ENCODE measurements at regions not wholly inside any gene's neighbourhood (a gene's known extent, or its start where the extent isn't known, plus 50 kb on each side); places are given as distances from the start of the nearest gene placed in this dataset.
"Not testable (repeated sequence)": the region's sequence is repeated elsewhere in the genome, so short reads cannot be mapped to it uniquely, and the experiment has no call there.

- Histone ChIP-seq H3K4me3 (ENCODE audit: low read depth in 1 of 2, low read length in 2 of 2) (no peak overlapping the region), H3K4me1 (ENCODE audit: control insufficient read depth in 2 of 2, insufficient read depth in 2 of 2, low read length in 1 of 2) (no peaks in the 10 kb centered on the region), H3K9me3 (ENCODE audit: control insufficient read depth in 2 of 2, insufficient read depth in 1 of 2, low read depth in 1 of 2, low read length in 1 of 2) (no peaks in the 10 kb centered on the region), H3K27ac (ENCODE audit: low read depth in 2 of 2, low read length in 1 of 2) (no peak overlapping the region), H3K36me3 (ENCODE audit: control insufficient read depth in 2 of 2, insufficient read depth in 2 of 2, low read length in 1 of 2) (no peaks in the 10 kb centered on the region), H3K27me3 (ENCODE audit: control insufficient read depth in 1 of 2, insufficient read depth in 2 of 2, low read length in 2 of 2) (no peaks in the 10 kb centered on the region)
- WGBS, 2 donors, result 47 to 60% methylated on average over 1 of the region's 1 CpG
Observed at GRCh38 chr6:74492587-74492986, 713.3 kb downstream of the COL12A1 start.

- Histone ChIP-seq H3K9me3 (ENCODE audit: control insufficient read depth in 2 of 2, insufficient read depth in 1 of 2, low read depth in 1 of 2, low read length in 1 of 2) (no peaks in the 10 kb centered on the region), H3K4me3 (ENCODE audit: low read depth in 1 of 2, low read length in 2 of 2) (no peak overlapping the region), H3K4me1 (ENCODE audit: control insufficient read depth in 2 of 2, insufficient read depth in 2 of 2, low read length in 1 of 2) (no peaks in the 10 kb centered on the region), H3K27ac (ENCODE audit: low read depth in 2 of 2, low read length in 1 of 2) (no peak overlapping the region), H3K36me3 (ENCODE audit: control insufficient read depth in 2 of 2, insufficient read depth in 2 of 2, low read length in 1 of 2) (no peaks in the 10 kb centered on the region), H3K27me3 (ENCODE audit: control insufficient read depth in 1 of 2, insufficient read depth in 2 of 2, low read length in 2 of 2) (no peaks in the 10 kb centered on the region)
- WGBS, 2 donors, result 44 to 61% methylated on average over 2 of the region's 2 CpGs
Observed at GRCh38 chr6:74491844-74492374, 713.9 kb downstream of the COL12A1 start.

GRCh38 chr6:74488726-74489125 is 717.1 kb downstream of the COL12A1 start:
- not testable (repeated sequence) for H3K27me3 ChIP-seq (ENCODE audit: control insufficient read depth in 1 of 2, insufficient read depth in 2 of 2, low read length in 2 of 2); H3K9me3 ChIP-seq (ENCODE audit: control insufficient read depth in 2 of 2, insufficient read depth in 1 of 2, low read depth in 1 of 2, low read length in 1 of 2); H3K27ac ChIP-seq (ENCODE audit: low read depth in 2 of 2, low read length in 1 of 2); H3K4me1 ChIP-seq (ENCODE audit: control insufficient read depth in 2 of 2, insufficient read depth in 2 of 2, low read length in 1 of 2); H3K4me3 ChIP-seq (ENCODE audit: low read depth in 1 of 2, low read length in 2 of 2); H3K36me3 ChIP-seq (ENCODE audit: control insufficient read depth in 2 of 2, insufficient read depth in 2 of 2, low read length in 1 of 2)
- 95% methylated on average over 8 to 13 of the region's 13 CpGs for WGBS, 2 donors

- no peak overlapping the region for H3K27ac ChIP-seq (ENCODE audit: low read depth in 2 of 2, low read length in 1 of 2)
- 73 to 85% methylated on average over 1 of the region's 1 CpG for WGBS, 2 donors
- H3K4me3 ChIP-seq (ENCODE audit: low read depth in 1 of 2, low read length in 2 of 2), result no peak overlapping the region
- no peaks in the 10 kb centered on the region for H3K36me3 ChIP-seq (ENCODE audit: control insufficient read depth in 2 of 2, insufficient read depth in 2 of 2, low read length in 1 of 2)
- no peaks in the 10 kb centered on the region for H3K27me3 ChIP-seq (ENCODE audit: control insufficient read depth in 1 of 2, insufficient read depth in 2 of 2, low read length in 2 of 2)
- H3K4me1 ChIP-seq (ENCODE audit: control insufficient read depth in 2 of 2, insufficient read depth in 2 of 2, low read length in 1 of 2), result no peaks in the 10 kb centered on the region
- peaks cover 0 to 4% of the 10 kb centered on the region in 2 donors for H3K9me3 ChIP-seq (ENCODE audit: control insufficient read depth in 2 of 2, insufficient read depth in 1 of 2, low read depth in 1 of 2, low read length in 1 of 2)
Observed at GRCh38 chr6:74482180-74482579, 723.7 kb downstream of the COL12A1 start.

GRCh38 chr6:74480561-74480960 is 725.3 kb downstream of the COL12A1 start:
- Histone ChIP-seq H3K36me3 (ENCODE audit: control insufficient read depth in 2 of 2, insufficient read depth in 2 of 2, low read length in 1 of 2) (no peaks in the 10 kb centered on the region), H3K27me3 (ENCODE audit: control insufficient read depth in 1 of 2, insufficient read depth in 2 of 2, low read length in 2 of 2) (no peaks in the 10 kb centered on the region)
- 79% methylated on average over 2 of the region's 2 CpGs for WGBS, 2 donors

GRCh38 chr6:74479960-74480359 is 725.9 kb downstream of the COL12A1 start:
- no peaks in the 10 kb centered on the region for H3K36me3 ChIP-seq (ENCODE audit: control insufficient read depth in 2 of 2, insufficient read depth in 2 of 2, low read length in 1 of 2)
- WGBS, 2 donors, result 83 to 89% methylated on average over 8 of the region's 8 CpGs
- peaks cover 0 to 4% of the 10 kb centered on the region in 2 donors for H3K9me3 ChIP-seq (ENCODE audit: control insufficient read depth in 2 of 2, insufficient read depth in 1 of 2, low read depth in 1 of 2, low read length in 1 of 2)
- no peaks in the 10 kb centered on the region for H3K27me3 ChIP-seq (ENCODE audit: control insufficient read depth in 1 of 2, insufficient read depth in 2 of 2, low read length in 2 of 2)
- H3K27ac ChIP-seq (ENCODE audit: low read depth in 2 of 2, low read length in 1 of 2), result no peak overlapping the region
- H3K4me3 ChIP-seq (ENCODE audit: low read depth in 1 of 2, low read length in 2 of 2), result no peak overlapping the region
- no peaks in the 10 kb centered on the region for H3K4me1 ChIP-seq (ENCODE audit: control insufficient read depth in 2 of 2, insufficient read depth in 2 of 2, low read length in 1 of 2)

More at GRCh38 chr6:74480561-74480960, 725.3 kb downstream of the COL12A1 start:
- H3K27ac ChIP-seq (ENCODE audit: low read depth in 2 of 2, low read length in 1 of 2), result no peak overlapping the region
- H3K4me3 ChIP-seq (ENCODE audit: low read depth in 1 of 2, low read length in 2 of 2), result no peak overlapping the region
- H3K9me3 ChIP-seq (ENCODE audit: control insufficient read depth in 2 of 2, insufficient read depth in 1 of 2, low read depth in 1 of 2, low read length in 1 of 2), result peaks cover 0 to 4% of the 10 kb centered on the region in 2 donors
- no peaks in the 10 kb centered on the region for H3K4me1 ChIP-seq (ENCODE audit: control insufficient read depth in 2 of 2, insufficient read depth in 2 of 2, low read length in 1 of 2)

GRCh38 chr6:74479420-74479819 is 726.4 kb downstream of the COL12A1 start:
- Histone ChIP-seq H3K36me3 (ENCODE audit: control insufficient read depth in 2 of 2, insufficient read depth in 2 of 2, low read length in 1 of 2) (no peaks in the 10 kb centered on the region), H3K4me1 (ENCODE audit: control insufficient read depth in 2 of 2, insufficient read depth in 2 of 2, low read length in 1 of 2) (no peaks in the 10 kb centered on the region), H3K9me3 (ENCODE audit: control insufficient read depth in 2 of 2, insufficient read depth in 1 of 2, low read depth in 1 of 2, low read length in 1 of 2) (peaks cover 0 to 4% of the 10 kb centered on the region in 2 donors), H3K4me3 (ENCODE audit: low read depth in 1 of 2, low read length in 2 of 2) (no peak overlapping the region), H3K27me3 (ENCODE audit: control insufficient read depth in 1 of 2, insufficient read depth in 2 of 2, low read length in 2 of 2) (no peaks in the 10 kb centered on the region), H3K27ac (ENCODE audit: low read depth in 2 of 2, low read length in 1 of 2) (no peak overlapping the region)
- 80 to 86% methylated on average over 4 of the region's 4 CpGs for WGBS, 2 donors

GRCh38 chr6:74474046-74474445 is 731.8 kb downstream of the COL12A1 start:
- not testable (repeated sequence) for H3K4me1 ChIP-seq (ENCODE audit: control insufficient read depth in 2 of 2, insufficient read depth in 2 of 2, low read length in 1 of 2); H3K4me3 ChIP-seq (ENCODE audit: low read depth in 1 of 2, low read length in 2 of 2); H3K36me3 ChIP-seq (ENCODE audit: control insufficient read depth in 2 of 2, insufficient read depth in 2 of 2, low read length in 1 of 2); H3K27me3 ChIP-seq (ENCODE audit: control insufficient read depth in 1 of 2, insufficient read depth in 2 of 2, low read length in 2 of 2); H3K9me3 ChIP-seq (ENCODE audit: control insufficient read depth in 2 of 2, insufficient read depth in 1 of 2, low read depth in 1 of 2, low read length in 1 of 2)
- WGBS, 2 donors, result 70 to 81% methylated on average over 10 of the region's 10 CpGs
- H3K27ac ChIP-seq (ENCODE audit: low read depth in 2 of 2, low read length in 1 of 2), result peak overlapping the region in 1 of 2 donors; percentile 4

GRCh38 chr6:74468552-74468951 is 737.3 kb downstream of the COL12A1 start:
- not testable (repeated sequence) for H3K4me1 ChIP-seq (ENCODE audit: control insufficient read depth in 2 of 2, insufficient read depth in 2 of 2, low read length in 1 of 2); H3K36me3 ChIP-seq (ENCODE audit: control insufficient read depth in 2 of 2, insufficient read depth in 2 of 2, low read length in 1 of 2); H3K9me3 ChIP-seq (ENCODE audit: control insufficient read depth in 2 of 2, insufficient read depth in 1 of 2, low read depth in 1 of 2, low read length in 1 of 2); H3K27ac ChIP-seq (ENCODE audit: low read depth in 2 of 2, low read length in 1 of 2); H3K4me3 ChIP-seq (ENCODE audit: low read depth in 1 of 2, low read length in 2 of 2); H3K27me3 ChIP-seq (ENCODE audit: control insufficient read depth in 1 of 2, insufficient read depth in 2 of 2, low read length in 2 of 2)
- 94 to 96% methylated on average over 15 of the region's 15 CpGs for WGBS, 2 donors

GRCh38 chr6:74467533-74468215 is 738.2 kb downstream of the COL12A1 start:
- Histone ChIP-seq H3K9me3 (ENCODE audit: control insufficient read depth in 2 of 2, insufficient read depth in 1 of 2, low read depth in 1 of 2, low read length in 1 of 2) (no peaks in the 10 kb centered on the region), H3K4me1 (ENCODE audit: control insufficient read depth in 2 of 2, insufficient read depth in 2 of 2, low read length in 1 of 2) (no peaks in the 10 kb centered on the region), H3K36me3 (ENCODE audit: control insufficient read depth in 2 of 2, insufficient read depth in 2 of 2, low read length in 1 of 2) (no peaks in the 10 kb centered on the region), H3K27me3 (ENCODE audit: control insufficient read depth in 1 of 2, insufficient read depth in 2 of 2, low read length in 2 of 2) (no peaks in the 10 kb centered on the region), H3K27ac (ENCODE audit: low read depth in 2 of 2, low read length in 1 of 2) (no peak overlapping the region), H3K4me3 (ENCODE audit: low read depth in 1 of 2, low read length in 2 of 2) (no peak overlapping the region)
- WGBS, 2 donors, result 88 to 92% methylated on average over 2 of the region's 2 CpGs
